ENCODE measurements at regions not wholly inside any gene's neighbourhood (a gene's known extent, or its start where the extent isn't known, plus 50 kb on each side); places are given as distances from the start of the nearest gene placed in this dataset.

GRCh38 chrX:92209936-92210335 is 430.8 kb downstream of the PCDH11X start (continued):
- no peak for TF ChIP-seq ZNF337 (CRISPR knock-in tag; IDR thresholded peaks at IDR 0.05; ENCODE audit: borderline replicate concordance, low read depth)
- no peak for TF ChIP-seq HIVEP1 (CRISPR knock-in tag; IDR thresholded peaks at IDR 0.05)
- no peak for TF ChIP-seq NR0B2 (CRISPR knock-in tag; IDR thresholded peaks at IDR 0.05)
- no peak for TF ChIP-seq GATAD1 (CRISPR knock-in tag; IDR thresholded peaks at IDR 0.05)

GRCh38 chrX:92213786-92214185 is 434.6 kb downstream of the PCDH11X start:
- 13% methylated on average over 2 of the region's 2 CpGs for WGBS (ENCODE audit: low lambda C conversion rate)
- Histone ChIP-seq H2AFZ (ENCODE audit: low read length) (no peak overlapping the region), H3K4me1 (ENCODE audit: insufficient read depth, low read length) (no peaks in the 10 kb centered on the region), H3K27ac (ENCODE audit: extremely low read length, insufficient read depth, low read length) (no peak overlapping the region), H3K4me2 (ENCODE audit: low read depth, low read length) (no peak overlapping the region), H3K36me3 (replicated peaks in 1 of 2; ENCODE audit: control insufficient read depth in 1 of 2, insufficient read depth in 2 of 2, low read length in 2 of 2) (no peaks in the 10 kb centered on the region), H3K9ac (ENCODE audit: insufficient read depth, low read depth, low read length) (no peak overlapping the region), H3K9me3 (ENCODE audit: low read length) (no peaks in the 10 kb centered on the region), H4K20me1 (ENCODE audit: insufficient read depth, low read length) (no peaks in the 10 kb centered on the region), H3K27me3 (ENCODE audit: control insufficient read depth in 1 of 2, insufficient read depth in 2 of 2, low read length in 2 of 2) (no peaks in the 10 kb centered on the region), H3K4me3 (replicated peaks in 1 of 3; ENCODE audit: insufficient read depth in 1 of 3, low read depth in 2 of 3, low read length in 3 of 3) (no peak overlapping the region), H3K79me2 (ENCODE audit: insufficient read depth, low read length) (no peaks in the 10 kb centered on the region)
- ATAC-seq (no peak), DNase-seq (ENCODE audit: low spot score) (no peak), FAIRE-seq (no peak)
- in situ Hi-C loops (cut with HindIII; ENCODE audit: extremely low pct_ligation_motif_present, low pct_unique_long_range_greater_than_20kb) (no loop called here), intact Hi-C loops (cut with micrococcal nuclease; ENCODE audit: unreplicated experiment) (no loop called here)
- ChIA-PET POLR2A (no interaction called here), CTCF (ENCODE audit: low intra/inter-chr PET ratio, low total read pairs) (no interaction called here)
- BruUV-seq (replicated peaks) = no TSS peak
- TF ChIP-seq EP300 (IDR thresholded peaks at IDR 0.05; ENCODE audit: low read depth in 2 of 2, low read length in 2 of 2) (no peak), EP300 (CRISPR knock-in tag; IDR thresholded peaks at IDR 0.05; ENCODE audit: borderline replicate concordance) (no peak), NFE2L2 (IDR thresholded peaks at IDR 0.05; ENCODE audit: low read length) (no peak), EZH2 (conservative IDR thresholded peaks at IDR 0.05; ENCODE audit: low read depth, low read length) (no peak), ZNF558 (CRISPR knock-in tag; IDR thresholded peaks at IDR 0.05; ENCODE audit: borderline replicate concordance) (no peak), RORA (CRISPR knock-in tag; IDR thresholded peaks at IDR 0.05) (no peak), MED1 (CRISPR knock-in tag; IDR thresholded peaks at IDR 0.05) (no peak), ARID4A (CRISPR knock-in tag; IDR thresholded peaks at IDR 0.05; ENCODE audit: borderline replicate concordance) (no peak), KLF16 (CRISPR knock-in tag; IDR thresholded peaks at IDR 0.05) (no peak), REXO4 (CRISPR knock-in tag; IDR thresholded peaks at IDR 0.05; ENCODE audit: borderline replicate concordance) (no peak), CREBL2 (CRISPR knock-in tag; IDR thresholded peaks at IDR 0.05; ENCODE audit: borderline replicate concordance) (no peak), RFX5 (IDR thresholded peaks at IDR 0.05; ENCODE audit: low read depth, low read length) (no peak)
- TF ChIP-seq, protein P1, sequence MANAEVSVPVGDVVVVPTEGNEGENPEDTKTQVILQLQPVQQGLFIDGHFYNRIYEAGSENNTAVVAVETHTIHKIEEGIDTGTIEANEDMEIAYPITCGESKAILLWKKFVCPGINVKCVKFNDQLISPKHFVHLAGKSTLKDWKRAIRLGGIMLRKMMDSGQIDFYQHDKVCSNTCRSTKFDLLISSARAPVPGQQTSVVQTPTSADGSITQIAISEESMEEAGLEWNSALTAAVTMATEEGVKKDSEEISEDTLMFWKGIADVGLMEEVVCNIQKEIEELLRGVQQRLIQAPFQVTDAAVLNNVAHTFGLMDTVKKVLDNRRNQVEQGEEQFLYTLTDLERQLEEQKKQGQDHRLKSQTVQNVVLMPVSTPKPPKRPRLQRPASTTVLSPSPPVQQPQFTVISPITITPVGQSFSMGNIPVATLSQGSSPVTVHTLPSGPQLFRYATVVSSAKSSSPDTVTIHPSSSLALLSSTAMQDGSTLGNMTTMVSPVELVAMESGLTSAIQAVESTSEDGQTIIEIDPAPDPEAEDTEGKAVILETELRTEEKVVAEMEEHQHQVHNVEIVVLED (CRISPR knock-in tag; IDR thresholded peaks at IDR 0.05; ENCODE audit: borderline replicate concordance) = no peak
- TF ChIP-seq, protein P2, sequence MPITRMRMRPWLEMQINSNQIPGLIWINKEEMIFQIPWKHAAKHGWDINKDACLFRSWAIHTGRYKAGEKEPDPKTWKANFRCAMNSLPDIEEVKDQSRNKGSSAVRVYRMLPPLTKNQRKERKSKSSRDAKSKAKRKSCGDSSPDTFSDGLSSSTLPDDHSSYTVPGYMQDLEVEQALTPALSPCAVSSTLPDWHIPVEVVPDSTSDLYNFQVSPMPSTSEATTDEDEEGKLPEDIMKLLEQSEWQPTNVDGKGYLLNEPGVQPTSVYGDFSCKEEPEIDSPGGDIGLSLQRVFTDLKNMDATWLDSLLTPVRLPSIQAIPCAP (CRISPR knock-in tag; IDR thresholded peaks at IDR 0.05; ENCODE audit: low read depth) = no peak

All from HepG2 (cell line).